Adrenal gland (tissue), 9 donors: ENCODE measurements at regions not wholly inside any gene's neighbourhood (a gene's known extent, or its start where the extent isn't known, plus 50 kb on each side); places are given as distances from the start of the nearest gene placed in this dataset.

Experiments
- DNase-seq, 7 donors: peaks; one replicate each; pipeline ENCODE4 v3.0.0-alpha.2; 2019 to 2020
- H3K27ac ChIP-seq, 5 donors: fragments of 200-600 bp; sonication (generic) in 4 of 5; 1 replicate in 3 of 5; 2 replicates in 2 of 5; pipeline versions ENCODE4 v1.5.1 to v1.8.0; 2016 to 2020; ENCODE audit warnings: mild to moderate bottlenecking in 1 of 5
- H3K27me3 ChIP-seq: fragments of 200-600 bp; 2 replicates; pipeline ENCODE4 v1.8.0; 2021
- H3K36me3 ChIP-seq, 2 donors: fragments of 200-600 bp; replicated peaks in 1 of 2; 1 replicate in 1 of 2; 2 replicates in 1 of 2; pipeline versions ENCODE4 v1.5.1 to v1.8.0; 2018 to 2022
- H3K4me1 ChIP-seq, 2 donors: fragments of 200-600 bp; replicated peaks in 1 of 2; 1 replicate in 1 of 2; 2 replicates in 1 of 2; pipeline versions ENCODE4 v1.5.1 to v1.8.0; 2018 to 2021
- H3K4me3 ChIP-seq, 4 donors: fragments of 200-600 bp; sonication (generic) in 3 of 4; one replicate each; pipeline ENCODE4 v1.5.1; 2016 to 2018
- H3K9me3 ChIP-seq, 3 donors: fragments of 200-600 bp; sonication (generic) in 1 of 3; replicated peaks in 1 of 3; 1 replicate in 2 of 3; 2 replicates in 1 of 3; pipeline versions ENCODE4 v1.5.1 to v1.8.0; 2016 to 2021
- CTCF ChIP-seq, 6 experiments: fragments of 450-650 bp in 4 of 6; fragments of 200-600 bp in 2 of 6; sonication (generic) in 1 of 6; IDR thresholded peaks; 1 replicate in 5 of 6; 2 replicates in 1 of 6; pipeline versions ENCODE4 v1.5.1 to v1.8.0; 2016 to 2021; ENCODE audit warnings: antibody characterized with exemption in 6 of 6, mild to moderate bottlenecking in 2 of 6, moderate library complexity in 1 of 6
- POLR2A ChIP-seq, 2 donors: fragments of 450-650 bp; IDR thresholded peaks; one replicate each; pipeline ENCODE4 v1.6.1; 2017; ENCODE audit warnings: antibody characterized with exemption in 2 of 2, mild to moderate bottlenecking in 2 of 2, moderate library complexity in 1 of 2
- WGBS, 4 donors: extraction: QIAGEN DNeasy Blood & Tissue Kit in 2 of 4; methylation state at CpG; one replicate each; pipeline versions ENCODE4 v1.1.5 to v1.1.7; 2013 to 2017; 5-methylcytosine and 5-hydroxymethylcytosine counted together
- intact Hi-C, 2 donors: fragments of 100-400 bp; cut with DNase I; formaldehyde crosslinking; loops; one replicate each; pipeline versions ENCODE4 v1.14.1 to v1.15.0; 2022 to 2023
- donor health status: healthy with polysubstance abuse.
- donor health status: Bipolar disorder and iron deficiency.
- donor health status: DM: yes; HTN: yes; CAD: no.
- donor health status: DM: no; HTN: no; CAD: no.
- donor health status: DM: no; HTN: no; CAD: no.

- intact Hi-C loops, result no loop called here
- Histone ChIP-seq H3K4me3 (no peak overlapping the region), H3K4me1 (no peaks in the 10 kb centered on the region), H3K36me3 (no peaks in the 10 kb centered on the region), H3K9me3 (no peaks in the 10 kb centered on the region), H3K27me3 (peaks cover 18% of the 10 kb centered on the region), H3K27ac (no peak overlapping the region)
- 42 to 55% (median 54%) methylated on average over 11 of the region's 11 CpGs for WGBS, 4 donors
- TF ChIP-seq POLR2A (IDR thresholded peaks at IDR 0.05) (no peak), CTCF (IDR thresholded peaks at IDR 0.05) (no peak)
- no peak for DNase-seq
Measured at GRCh38 chr21:8990326-8991087, 1530.9 kb upstream of the TPTE start.

- TF ChIP-seq CTCF (IDR thresholded peaks at IDR 0.05), result no peak
- TF ChIP-seq POLR2A (IDR thresholded peaks at IDR 0.05), result no peak
- intact Hi-C loops, result no loop called here
- Histone ChIP-seq H3K9me3 (no peaks in the 10 kb centered on the region), H3K36me3 (no peaks in the 10 kb centered on the region), H3K27me3 (peaks cover 18% of the 10 kb centered on the region), H3K4me3 (no peak overlapping the region), H3K27ac (no peak overlapping the region), H3K4me1 (no peaks in the 10 kb centered on the region)
- no peak for DNase-seq
- 50 to 55% (median 52%) methylated on average over 14 of the region's 14 CpGs for WGBS, 4 donors
Measured at GRCh38 chr21:8991088-8991907, 1530.1 kb upstream of the TPTE start.

GRCh38 chr21:8991968-8992621 lies 1529.3 kb upstream of the TPTE start:
- no peak for DNase-seq
- 43 to 48% (median 46%) methylated on average over 3 of the region's 3 CpGs for WGBS, 4 donors
- Histone ChIP-seq H3K27ac (no peak overlapping the region), H3K4me3 (no peak overlapping the region), H3K4me1 (no peaks in the 10 kb centered on the region), H3K9me3 (no peaks in the 10 kb centered on the region), H3K36me3 (no peaks in the 10 kb centered on the region), H3K27me3 (peaks cover 18% of the 10 kb centered on the region)
- intact Hi-C loops, result no loop called here
- TF ChIP-seq CTCF (IDR thresholded peaks at IDR 0.05) (no peak), POLR2A (IDR thresholded peaks at IDR 0.05) (no peak)

GRCh38 chr21:8992731-8993174 lies 1528.6 kb upstream of the TPTE start:
- Histone ChIP-seq H3K36me3 (no peaks in the 10 kb centered on the region), H3K4me3 (no peak overlapping the region), H3K27ac (no peak overlapping the region), H3K27me3 (peaks cover 18% of the 10 kb centered on the region), H3K9me3 (no peaks in the 10 kb centered on the region), H3K4me1 (no peaks in the 10 kb centered on the region)
- WGBS, 4 donors, result 45 to 52% (median 51%) methylated on average over 6 of the region's 6 CpGs
- no peak for DNase-seq
- TF ChIP-seq POLR2A (IDR thresholded peaks at IDR 0.05), result no peak
- TF ChIP-seq CTCF (IDR thresholded peaks at IDR 0.05), result no peak
- intact Hi-C loops, result no loop called here
